RWPE2 (cell line): ENCODE measurements at regions not wholly inside any gene's neighbourhood (a gene's known extent, or its start where the extent isn't known, plus 50 kb on each side); places are given as distances from the start of the nearest gene placed in this dataset.

ENCODE experiments used
- ATAC-seq: fragments of 200-7000 bp; cut with Tn5 transposase; 3 replicates; pipeline ENCODE4 v1.9.1; 2021; ENCODE audit warnings: low read depth
- DNase-seq: peaks from one replicate; pipeline ENCODE4 v3.0.0-alpha.2; 2020; ENCODE audit warnings: low spot score
- H3K27ac ChIP-seq: fragments of 450-650 bp; 2 replicates; pipeline ENCODE4 v1.5.1; 2017; ENCODE audit warnings: mild to moderate bottlenecking; ENCODE audit not compliant: poor library complexity, severe bottlenecking
- H3K27me3 ChIP-seq: fragments of 250-450 bp; sonication (Bioruptor Pico); 2 replicates; pipeline ENCODE4 v1.5.1; 2021; ENCODE audit warnings: mild to moderate bottlenecking, moderate library complexity; ENCODE audit not compliant: insufficient read depth, poor library complexity, severe bottlenecking
- H3K36me3 ChIP-seq: fragments of 250-450 bp; sonication (Bioruptor Pico); 2 replicates; pipeline ENCODE4 v1.5.1; 2020; ENCODE audit warnings: low read depth, mild to moderate bottlenecking, moderate library complexity
- H3K4me1 ChIP-seq: fragments of 250-450 bp; sonication (Bioruptor Pico); 2 replicates; pipeline ENCODE4 v1.5.1; 2021; ENCODE audit warnings: mild to moderate bottlenecking, moderate library complexity; ENCODE audit not compliant: insufficient read depth, poor library complexity, severe bottlenecking
- H3K4me3 ChIP-seq: fragments of 250-450 bp; sonication (Bioruptor Pico); 2 replicates; pipeline ENCODE4 v1.5.1; 2021; ENCODE audit warnings: mild to moderate bottlenecking, moderate library complexity; ENCODE audit not compliant: severe bottlenecking
- H3K9me3 ChIP-seq: fragments of 250-450 bp; sonication (Bioruptor Pico); 2 replicates; pipeline ENCODE4 v1.5.1; 2021; ENCODE audit warnings: mild to moderate bottlenecking, moderate library complexity; ENCODE audit not compliant: severe bottlenecking
- CTCF ChIP-seq: fragments of 450-650 bp; IDR thresholded peaks from one replicate; pipeline ENCODE4 v1.5.1; 2017; ENCODE audit warnings: mild to moderate bottlenecking, moderate library complexity; ENCODE audit not compliant: poor library complexity, severe bottlenecking

- DNase-seq (no peak), ATAC-seq (no peak)
- Histone ChIP-seq H3K9me3 (no peaks in the 10 kb centered on the region), H3K4me1 (no peaks in the 10 kb centered on the region), H3K4me3 (no peak overlapping the region), H3K36me3 (no peaks in the 10 kb centered on the region), H3K27ac (no peak overlapping the region), H3K27me3 (no peaks in the 10 kb centered on the region)
- TF ChIP-seq CTCF: no peak
Observed at GRCh38 chr2:160876029-160876428, 284.2 kb upstream of the TANK start.

GRCh38 chr2:160876765-160877164 is 283.5 kb upstream of the TANK start:
- no peak for DNase-seq
- H3K27me3 ChIP-seq: no peaks in the 10 kb centered on the region
- no peaks in the 10 kb centered on the region for H3K4me1 ChIP-seq
- no peaks in the 10 kb centered on the region for H3K36me3 ChIP-seq
- no peak for ATAC-seq
- H3K9me3 ChIP-seq: no peaks in the 10 kb centered on the region
- no peak for TF ChIP-seq CTCF
- H3K4me3 ChIP-seq: no peak overlapping the region
- H3K27ac ChIP-seq: no peak overlapping the region

GRCh38 chr2:160878618-160879017 is 281.6 kb upstream of the TANK start:
- Histone ChIP-seq H3K36me3 (no peaks in the 10 kb centered on the region), H3K4me3 (no peak overlapping the region), H3K9me3 (no peaks in the 10 kb centered on the region), H3K4me1 (no peaks in the 10 kb centered on the region), H3K27ac (no peak overlapping the region), H3K27me3 (no peaks in the 10 kb centered on the region)
- ATAC-seq: no peak
- TF ChIP-seq CTCF: no peak
- DNase-seq: no peak

- no peaks in the 10 kb centered on the region for H3K36me3 ChIP-seq
- TF ChIP-seq CTCF: no peak
- ATAC-seq (no peak), DNase-seq (no peak)
- no peak overlapping the region for H3K4me3 ChIP-seq
- H3K27ac ChIP-seq: no peak overlapping the region
- H3K9me3 ChIP-seq: no peaks in the 10 kb centered on the region
- H3K4me1 ChIP-seq: no peaks in the 10 kb centered on the region
- H3K27me3 ChIP-seq: no peaks in the 10 kb centered on the region
Observed at GRCh38 chr2:160882906-160883305, 277.3 kb upstream of the TANK start.

- TF ChIP-seq CTCF: no peak
- DNase-seq (no peak), ATAC-seq (no peak)
- no peaks in the 10 kb centered on the region for H3K27me3 ChIP-seq
- no peak overlapping the region for H3K4me3 ChIP-seq
- no peaks in the 10 kb centered on the region for H3K36me3 ChIP-seq
- H3K4me1 ChIP-seq: no peaks in the 10 kb centered on the region
- no peaks in the 10 kb centered on the region for H3K9me3 ChIP-seq
- H3K27ac ChIP-seq: no peak overlapping the region
Observed at GRCh38 chr2:160884056-160884455, 276.2 kb upstream of the TANK start.
